ENCODE measurements at regions not wholly inside any gene's neighbourhood (a gene's known extent, or its start where the extent isn't known, plus 50 kb on each side); places are given as distances from the start of the nearest gene placed in this dataset.
"Not testable (repeated sequence)": the region's sequence is repeated elsewhere in the genome, so short reads cannot be mapped to it uniquely, and the experiment has no call there.

GRCh38 chr5:177664737-177665136 is 64.8 kb downstream of the B4GALT7 start:
- H3K4me1 ChIP-seq (ENCODE audit: control insufficient read depth, insufficient read depth, low read length); H3K27me3 ChIP-seq (ENCODE audit: control insufficient read depth, insufficient read depth); H3K4me3 ChIP-seq (ENCODE audit: low read length); intact Hi-C loops (cut with DNase I); ATAC-seq; H3K27ac ChIP-seq (ENCODE audit: low read length); DNase-seq; H3K9me3 ChIP-seq (ENCODE audit: control insufficient read depth, low read length): not testable (repeated sequence)
- 68% methylated on average over 3 of the region's 4 CpGs for WGBS

GRCh38 chr5:177665172-177665571 is 65.2 kb downstream of the B4GALT7 start:
- H3K4me3 ChIP-seq (ENCODE audit: low read length); H3K9me3 ChIP-seq (ENCODE audit: control insufficient read depth, low read length); intact Hi-C loops (cut with DNase I); H3K27ac ChIP-seq (ENCODE audit: low read length); H3K27me3 ChIP-seq (ENCODE audit: control insufficient read depth, insufficient read depth); ATAC-seq; DNase-seq; H3K4me1 ChIP-seq (ENCODE audit: control insufficient read depth, insufficient read depth, low read length): not testable (repeated sequence)
- WGBS: 56% methylated on average over 4 of the region's 6 CpGs

- 93% methylated on average over 1 of the region's 3 CpGs for WGBS
- DNase-seq; intact Hi-C loops (cut with DNase I); H3K27me3 ChIP-seq (ENCODE audit: control insufficient read depth, insufficient read depth); H3K4me3 ChIP-seq (ENCODE audit: low read length); H3K27ac ChIP-seq (ENCODE audit: low read length); H3K4me1 ChIP-seq (ENCODE audit: control insufficient read depth, insufficient read depth, low read length); H3K9me3 ChIP-seq (ENCODE audit: control insufficient read depth, low read length); ATAC-seq: not testable (repeated sequence)
Observed at GRCh38 chr5:177665960-177666359, 66.0 kb downstream of the B4GALT7 start.

- ATAC-seq: peak; percentile 73 to 78
- H3K27ac ChIP-seq (ENCODE audit: low read length); DNase-seq; H3K4me1 ChIP-seq (ENCODE audit: control insufficient read depth, insufficient read depth, low read length); intact Hi-C loops (cut with DNase I); H3K9me3 ChIP-seq (ENCODE audit: control insufficient read depth, low read length); H3K27me3 ChIP-seq (ENCODE audit: control insufficient read depth, insufficient read depth); H3K4me3 ChIP-seq (ENCODE audit: low read length): not testable (repeated sequence)
- 27% methylated on average over 7 of the region's 37 CpGs for WGBS
Observed at GRCh38 chr5:177671035-177671754, 71.3 kb downstream of the B4GALT7 start.

- H3K4me3 ChIP-seq (ENCODE audit: low read length): peak overlapping the region; percentile 73
- H3K27me3 ChIP-seq (ENCODE audit: control insufficient read depth, insufficient read depth); H3K27ac ChIP-seq (ENCODE audit: low read length); intact Hi-C loops (cut with DNase I); H3K9me3 ChIP-seq (ENCODE audit: control insufficient read depth, low read length); H3K4me1 ChIP-seq (ENCODE audit: control insufficient read depth, insufficient read depth, low read length): not testable (repeated sequence)
- DNase-seq (peak; percentile 69 to 92 (median 88)), ATAC-seq (peak; percentile 85 to 93)
- WGBS: under 1% methylated on average over 33 of the region's 110 CpGs
Observed at GRCh38 chr5:177671755-177672690, 72.1 kb downstream of the B4GALT7 start.

Measured in right cardiac atrium (tissue), 5 donors.